GM23338 (cell line): ENCODE measurements at regions not wholly inside any gene's neighbourhood (a gene's known extent, or its start where the extent isn't known, plus 50 kb on each side); places are given as distances from the start of the nearest gene placed in this dataset.

Experiments used
- ATAC-seq: fragments of 200-7000 bp; cut with Tn5 transposase; 3 replicates; pipeline ENCODE4 v1.9.1; 2020
- DNase-seq: peaks from one replicate; pipeline ENCODE4 v3.0.0-alpha.2; 2015; ENCODE audit warnings: low spot score
- H2AFZ ChIP-seq: fragments of 200-600 bp; sonication (generic); 2 replicates; pipeline ENCODE4 v1.8.0; 2016; ENCODE audit warnings: antibody characterized with exemption, mild to moderate bottlenecking, moderate library complexity
- H3F3A ChIP-seq: fragments of 200-600 bp; sonication (generic); replicated peaks from 2 replicates; pipeline ENCODE4 v1.8.0; 2017; ENCODE audit warnings: antibody characterized with exemption, mixed run types, low read depth
- H3K27ac ChIP-seq: fragments of 200-600 bp; sonication (generic); 2 replicates; pipeline ENCODE4 v1.6.1; 2016; ENCODE audit warnings: low read depth
- H3K27me3 ChIP-seq: fragments of 200-600 bp; sonication (generic); 2 replicates; pipeline ENCODE4 v1.8.0; 2016; ENCODE audit warnings: mild to moderate bottlenecking, mixed run types, moderate library complexity; ENCODE audit not compliant: insufficient read depth
- H3K36me3 ChIP-seq: fragments of 200-600 bp; sonication (generic); 2 replicates; pipeline ENCODE4 v1.8.0; 2016; ENCODE audit warnings: mild to moderate bottlenecking; ENCODE audit not compliant: insufficient read depth
- H3K4me1 ChIP-seq: fragments of 200-600 bp; sonication (generic); 2 replicates; pipeline ENCODE4 v1.8.0; 2016; ENCODE audit warnings: mild to moderate bottlenecking, moderate library complexity; ENCODE audit not compliant: insufficient read depth
- H3K4me2 ChIP-seq: fragments of 200-600 bp; sonication (generic); 2 replicates; pipeline ENCODE4 v1.7.1; 2017; ENCODE audit warnings: mixed run types
- H3K4me3 ChIP-seq: fragments of 200-600 bp; sonication (generic); 2 replicates; pipeline ENCODE4 v1.6.1; 2016; ENCODE audit warnings: mixed run types
- H3K79me2 ChIP-seq: fragments of 200-600 bp; sonication (generic); replicated peaks from 2 replicates; pipeline ENCODE4 v1.8.0; 2017; ENCODE audit warnings: mild to moderate bottlenecking; ENCODE audit not compliant: insufficient read depth
- H3K9me2 ChIP-seq: fragments of 200-600 bp; sonication (generic); 2 replicates; pipeline ENCODE4 v1.8.0; 2017; ENCODE audit not compliant: insufficient read depth
- H4K20me1 ChIP-seq: fragments of 200-600 bp; sonication (generic); replicated peaks from 2 replicates; pipeline ENCODE4 v1.8.0; 2017; ENCODE audit warnings: mild to moderate bottlenecking; ENCODE audit not compliant: insufficient read depth
- H3K27ac Mint-ChIP-seq: 2 replicates; pipeline ENCODE4 v1.8.0; 2020; ENCODE audit warnings: inconsistent platforms, mild to moderate bottlenecking, moderate library complexity, mixed read lengths
- H3K27me3 Mint-ChIP-seq: 3 replicates; pipeline ENCODE4 v1.8.0; 2022; ENCODE audit warnings: low read depth, mild to moderate bottlenecking, moderate library complexity, mixed read lengths, inconsistent platforms; ENCODE audit not compliant: insufficient read depth, poor library complexity
- H3K36me3 Mint-ChIP-seq: 3 replicates; pipeline ENCODE4 v1.8.0; 2021; ENCODE audit warnings: low read depth, mild to moderate bottlenecking, inconsistent platforms, moderate library complexity, mixed read lengths
- H3K4me1 Mint-ChIP-seq: 3 replicates; pipeline ENCODE4 v1.8.0; 2020; ENCODE audit warnings: mild to moderate bottlenecking, inconsistent platforms, mixed read lengths
- H3K4me3 Mint-ChIP-seq: 3 replicates; pipeline ENCODE4 v1.8.0; 2021; ENCODE audit warnings: moderate library complexity, mild to moderate bottlenecking, inconsistent platforms, mixed read lengths
- H3K9me3 Mint-ChIP-seq: 3 replicates; pipeline ENCODE4 v1.8.0; 2020; ENCODE audit warnings: moderate library complexity, mild to moderate bottlenecking, inconsistent platforms, mixed read lengths
- CREB1 ChIP-seq: fragments of 250-450 bp; sonication (Bioruptor Pico); IDR thresholded peaks from 2 replicates; pipeline ENCODE4 v1.5.0; 2020; ENCODE audit warnings: low read depth, mild to moderate bottlenecking, moderate library complexity
- EZH2 ChIP-seq: fragments of 200-600 bp; sonication (generic); IDR thresholded peaks from one replicate; pipeline ENCODE4 v1.8.0; 2017; ENCODE audit warnings: antibody characterized with exemption, mild to moderate bottlenecking, low read depth; ENCODE audit not compliant: unreplicated experiment
- EZH2phosphoT487 ChIP-seq: fragments of 200-600 bp; sonication (generic); IDR thresholded peaks from one replicate; pipeline ENCODE4 v1.8.1; 2018; ENCODE audit warnings: antibody characterized with exemption; ENCODE audit not compliant: unreplicated experiment
- JUNB ChIP-seq: IDR thresholded peaks from one replicate; pipeline ENCODE4 v1.6.1; 2016; ENCODE audit warnings: antibody characterized with exemption; ENCODE audit not compliant: unreplicated experiment
- NANOG ChIP-seq: IDR thresholded peaks from 2 replicates; pipeline ENCODE4 v1.6.1; 2016; ENCODE audit warnings: antibody characterized with exemption, borderline replicate concordance
- POLR2AphosphoS5 ChIP-seq: IDR thresholded peaks from 2 replicates; pipeline ENCODE4 v1.6.1; 2016; ENCODE audit warnings: antibody characterized with exemption, low read depth
- ZNF114 ChIP-seq: fragments of 250-450 bp; sonication (Bioruptor Pico); IDR thresholded peaks from 2 replicates; pipeline ENCODE4 v1.5.0; 2020; ENCODE audit warnings: mild to moderate bottlenecking, moderate library complexity
- ZNF331 ChIP-seq: fragments of 250-450 bp; sonication (Bioruptor Pico); IDR thresholded peaks from 2 replicates; pipeline ENCODE4 v1.5.0; 2020; ENCODE audit warnings: low read depth, mild to moderate bottlenecking, moderate library complexity
- TF ChIP-seq, protein P1 (sequence below): IDR thresholded peaks from 2 replicates; pipeline ENCODE4 v1.6.1; 2016; ENCODE audit warnings: antibody characterized with exemption
- TF ChIP-seq, protein P2 (sequence below): IDR thresholded peaks from one replicate; pipeline ENCODE4 v1.6.1; 2018; ENCODE audit warnings: antibody characterized with exemption; ENCODE audit not compliant: unreplicated experiment
- TF ChIP-seq, protein P3 (sequence below), 2 experiments: fragments of 200-600 bp in 1 of 2; sonication (generic) in 1 of 2; conservative IDR thresholded peaks; 2 replicates each; pipeline versions ENCODE4 v1.5.1 to v1.6.1; 2016 to 2017; ENCODE audit warnings: antibody characterized with exemption in 2 of 2, low read depth in 2 of 2, mild to moderate bottlenecking in 2 of 2, moderate library complexity in 1 of 2

DNA sequence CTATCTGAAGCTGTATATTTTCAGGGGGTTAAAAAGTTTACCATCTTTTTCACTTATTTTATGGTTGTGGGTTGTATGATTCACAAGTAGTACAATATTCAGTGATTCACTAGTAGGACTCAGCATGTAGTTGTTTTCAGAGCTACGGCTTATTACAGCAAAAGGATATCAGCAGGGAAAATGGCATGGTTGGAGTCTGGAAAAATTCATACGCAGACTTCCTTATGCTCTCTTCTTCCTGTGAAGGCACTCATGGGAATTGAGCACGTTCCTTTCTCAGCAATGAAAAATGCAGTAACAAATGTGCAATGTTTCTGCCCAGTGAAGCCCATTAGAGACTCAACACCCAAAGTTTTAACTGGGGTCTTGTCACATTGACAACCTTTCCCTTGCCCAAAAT is 250.5 kb downstream of the KCNN2 start (continued):
- TF ChIP-seq, protein P1, sequence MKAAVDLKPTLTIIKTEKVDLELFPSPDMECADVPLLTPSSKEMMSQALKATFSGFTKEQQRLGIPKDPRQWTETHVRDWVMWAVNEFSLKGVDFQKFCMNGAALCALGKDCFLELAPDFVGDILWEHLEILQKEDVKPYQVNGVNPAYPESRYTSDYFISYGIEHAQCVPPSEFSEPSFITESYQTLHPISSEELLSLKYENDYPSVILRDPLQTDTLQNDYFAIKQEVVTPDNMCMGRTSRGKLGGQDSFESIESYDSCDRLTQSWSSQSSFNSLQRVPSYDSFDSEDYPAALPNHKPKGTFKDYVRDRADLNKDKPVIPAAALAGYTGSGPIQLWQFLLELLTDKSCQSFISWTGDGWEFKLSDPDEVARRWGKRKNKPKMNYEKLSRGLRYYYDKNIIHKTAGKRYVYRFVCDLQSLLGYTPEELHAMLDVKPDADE = no peak

DNA sequence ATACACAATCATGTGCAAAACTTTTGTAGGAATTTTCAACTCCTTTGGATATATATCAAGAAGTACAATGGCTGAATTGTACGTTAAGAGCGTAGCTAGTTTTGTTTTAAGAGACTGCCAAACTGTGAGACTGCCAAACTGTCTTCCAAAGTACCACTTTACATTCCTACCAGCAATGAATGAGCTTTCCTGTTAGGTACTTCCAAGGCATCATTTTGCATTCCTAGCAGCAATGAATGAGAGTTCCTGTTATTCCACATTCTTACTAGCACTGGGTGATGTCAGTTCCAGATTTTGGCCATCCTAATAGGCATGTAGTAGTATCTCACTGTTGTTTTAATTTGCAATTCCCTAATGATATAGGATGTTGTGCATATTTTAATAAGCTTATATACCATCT is 219.3 kb downstream of the KCNN2 start:
- H3K79me2 ChIP-seq = no peaks in the 10 kb centered on the region
- peaks cover 1% of the 10 kb centered on the region for H3K27me3 Mint-ChIP-seq
- no peak for TF ChIP-seq EZH2phosphoT487
- TF ChIP-seq, protein P1 = no peak
- no peak for TF ChIP-seq CREB1 (CRISPR knock-in tag)
- no peak for TF ChIP-seq JUNB
- TF ChIP-seq ZNF331 = no peak
- TF ChIP-seq EZH2 = no peak
- no peak for TF ChIP-seq NANOG
- H4K20me1 ChIP-seq = no peaks in the 10 kb centered on the region
- no peaks in the 10 kb centered on the region for H3K27me3 ChIP-seq
- H3K27ac Mint-ChIP-seq = no peak overlapping the region
- no peaks in the 10 kb centered on the region; the same call in 2 of the 3 replicates for H3K36me3 Mint-ChIP-seq
- peak; percentile 67 for DNase-seq
- peaks cover 8% of the 10 kb centered on the region; the same call in 2 of the 3 replicates for H3K9me3 Mint-ChIP-seq
- peak; percentile 45; the same call in 2 of the 3 replicates for ATAC-seq
- no peak overlapping the region for H3K4me2 ChIP-seq
- H3K27ac ChIP-seq = no peak overlapping the region
- H3K4me3 Mint-ChIP-seq = no peak overlapping the region
- H3K4me3 ChIP-seq = no peak overlapping the region
- H2AFZ ChIP-seq = no peak overlapping the region
- no peaks in the 10 kb centered on the region for H3F3A ChIP-seq
- H3K9me2 ChIP-seq = no peaks in the 10 kb centered on the region
- H3K4me1 Mint-ChIP-seq = peaks cover 7% of the 10 kb centered on the region
- no peaks in the 10 kb centered on the region for H3K36me3 ChIP-seq
- no peaks in the 10 kb centered on the region for H3K4me1 ChIP-seq

DNA sequence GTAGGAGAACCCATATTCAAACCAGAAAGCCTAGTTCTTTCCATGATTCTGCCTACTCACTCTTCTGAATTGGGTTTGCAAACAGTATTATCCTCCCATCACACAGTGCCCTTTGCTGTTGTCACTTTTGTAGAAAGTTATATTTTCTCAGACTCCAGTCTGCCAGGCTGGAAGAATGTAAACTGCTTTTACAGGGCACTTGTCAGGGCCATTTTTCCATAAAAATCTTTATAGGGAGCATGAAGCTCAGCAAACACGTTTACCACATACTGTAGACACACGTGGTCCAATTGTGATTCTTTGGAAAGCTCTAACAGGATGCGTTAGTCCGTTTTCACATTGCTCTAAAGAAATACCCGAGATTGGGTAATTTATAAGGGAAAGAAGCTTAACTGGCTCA is 204.0 kb downstream of the KCNN2 start:
- H3K4me3 ChIP-seq = no peak overlapping the region
- peaks cover 8% of the 10 kb centered on the region for H3K36me3 Mint-ChIP-seq
- H3K9me2 ChIP-seq = no peaks in the 10 kb centered on the region; the same call in 1 of the 2 replicates
- no peak overlapping the region for H3K27ac Mint-ChIP-seq
- no peaks in the 10 kb centered on the region for H3K4me1 ChIP-seq
- H3F3A ChIP-seq = no peaks in the 10 kb centered on the region
- no peak overlapping the region for H3K4me2 ChIP-seq
- H3K9me3 Mint-ChIP-seq = peaks cover 17% of the 10 kb centered on the region
- H2AFZ ChIP-seq = no peak overlapping the region
- no peaks in the 10 kb centered on the region for H3K4me1 Mint-ChIP-seq
- ATAC-seq = no peak
- H3K79me2 ChIP-seq = no peaks in the 10 kb centered on the region
- DNase-seq = no peak
- no peak overlapping the region for H3K27ac ChIP-seq
- no peaks in the 10 kb centered on the region for H3K27me3 Mint-ChIP-seq
- no peaks in the 10 kb centered on the region for H3K27me3 ChIP-seq
- H4K20me1 ChIP-seq = no peaks in the 10 kb centered on the region
- H3K36me3 ChIP-seq = no peaks in the 10 kb centered on the region
- no peak overlapping the region for H3K4me3 Mint-ChIP-seq
- TF ChIP-seq, protein P2, sequence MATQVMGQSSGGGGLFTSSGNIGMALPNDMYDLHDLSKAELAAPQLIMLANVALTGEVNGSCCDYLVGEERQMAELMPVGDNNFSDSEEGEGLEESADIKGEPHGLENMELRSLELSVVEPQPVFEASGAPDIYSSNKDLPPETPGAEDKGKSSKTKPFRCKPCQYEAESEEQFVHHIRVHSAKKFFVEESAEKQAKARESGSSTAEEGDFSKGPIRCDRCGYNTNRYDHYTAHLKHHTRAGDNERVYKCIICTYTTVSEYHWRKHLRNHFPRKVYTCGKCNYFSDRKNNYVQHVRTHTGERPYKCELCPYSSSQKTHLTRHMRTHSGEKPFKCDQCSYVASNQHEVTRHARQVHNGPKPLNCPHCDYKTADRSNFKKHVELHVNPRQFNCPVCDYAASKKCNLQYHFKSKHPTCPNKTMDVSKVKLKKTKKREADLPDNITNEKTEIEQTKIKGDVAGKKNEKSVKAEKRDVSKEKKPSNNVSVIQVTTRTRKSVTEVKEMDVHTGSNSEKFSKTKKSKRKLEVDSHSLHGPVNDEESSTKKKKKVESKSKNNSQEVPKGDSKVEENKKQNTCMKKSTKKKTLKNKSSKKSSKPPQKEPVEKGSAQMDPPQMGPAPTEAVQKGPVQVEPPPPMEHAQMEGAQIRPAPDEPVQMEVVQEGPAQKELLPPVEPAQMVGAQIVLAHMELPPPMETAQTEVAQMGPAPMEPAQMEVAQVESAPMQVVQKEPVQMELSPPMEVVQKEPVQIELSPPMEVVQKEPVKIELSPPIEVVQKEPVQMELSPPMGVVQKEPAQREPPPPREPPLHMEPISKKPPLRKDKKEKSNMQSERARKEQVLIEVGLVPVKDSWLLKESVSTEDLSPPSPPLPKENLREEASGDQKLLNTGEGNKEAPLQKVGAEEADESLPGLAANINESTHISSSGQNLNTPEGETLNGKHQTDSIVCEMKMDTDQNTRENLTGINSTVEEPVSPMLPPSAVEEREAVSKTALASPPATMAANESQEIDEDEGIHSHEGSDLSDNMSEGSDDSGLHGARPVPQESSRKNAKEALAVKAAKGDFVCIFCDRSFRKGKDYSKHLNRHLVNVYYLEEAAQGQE = no peak
- TF ChIP-seq NANOG (no peak), EZH2phosphoT487 (no peak), POLR2AphosphoS5 (no peak), CREB1 (CRISPR knock-in tag) (no peak), ZNF331 (no peak), ZNF114 (CRISPR knock-in tag) (no peak)
- TF ChIP-seq, protein P3, sequence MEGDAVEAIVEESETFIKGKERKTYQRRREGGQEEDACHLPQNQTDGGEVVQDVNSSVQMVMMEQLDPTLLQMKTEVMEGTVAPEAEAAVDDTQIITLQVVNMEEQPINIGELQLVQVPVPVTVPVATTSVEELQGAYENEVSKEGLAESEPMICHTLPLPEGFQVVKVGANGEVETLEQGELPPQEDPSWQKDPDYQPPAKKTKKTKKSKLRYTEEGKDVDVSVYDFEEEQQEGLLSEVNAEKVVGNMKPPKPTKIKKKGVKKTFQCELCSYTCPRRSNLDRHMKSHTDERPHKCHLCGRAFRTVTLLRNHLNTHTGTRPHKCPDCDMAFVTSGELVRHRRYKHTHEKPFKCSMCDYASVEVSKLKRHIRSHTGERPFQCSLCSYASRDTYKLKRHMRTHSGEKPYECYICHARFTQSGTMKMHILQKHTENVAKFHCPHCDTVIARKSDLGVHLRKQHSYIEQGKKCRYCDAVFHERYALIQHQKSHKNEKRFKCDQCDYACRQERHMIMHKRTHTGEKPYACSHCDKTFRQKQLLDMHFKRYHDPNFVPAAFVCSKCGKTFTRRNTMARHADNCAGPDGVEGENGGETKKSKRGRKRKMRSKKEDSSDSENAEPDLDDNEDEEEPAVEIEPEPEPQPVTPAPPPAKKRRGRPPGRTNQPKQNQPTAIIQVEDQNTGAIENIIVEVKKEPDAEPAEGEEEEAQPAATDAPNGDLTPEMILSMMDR (conservative IDR thresholded peaks at IDR 0.05; ENCODE audit: low read depth in 2 of 2) = no peak
